Activated CD4-positive, alpha-beta T cell treated with anti-CD3 and anti-CD28 coated beads, Interleukin-10, Interleukin-2, amounts not matched to agents 100 ng/mL and 50 ng/mL, durations not matched to agents 16 hours and 8 hours (primary cell): ENCODE measurements at regions not wholly inside any gene's neighbourhood (a gene's known extent, or its start where the extent isn't known, plus 50 kb on each side); places are given as distances from the start of the nearest gene placed in this dataset.
"Not testable (repeated sequence)": the region's sequence is repeated elsewhere in the genome, so short reads cannot be mapped to it uniquely, and the experiment has no call there.

Experiments used
- DNase-seq: peaks from one replicate; pipeline ENCODE4 v3.0.0-alpha.2; 2020

GRCh38 chr2:105691947-105692390, 52.7 kb upstream of the NCK2 start:
- no peak for DNase-seq

GRCh38 chr2:105690566-105690965, 54.1 kb upstream of the NCK2 start:
- DNase-seq: no peak

- no peak for DNase-seq
Measured at GRCh38 chr2:105689484-105689883, 55.2 kb upstream of the NCK2 start.

- no peak for DNase-seq
Measured at GRCh38 chr2:105688946-105689345, 55.8 kb upstream of the NCK2 start.

GRCh38 chr2:105686588-105686987, 58.1 kb upstream of the NCK2 start:
- no peak for DNase-seq

GRCh38 chr2:105683011-105683492, 61.7 kb upstream of the NCK2 start:
- no peak for DNase-seq

GRCh38 chr2:105682401-105682800, 62.3 kb upstream of the NCK2 start:
- DNase-seq: no peak

- DNase-seq: no peak
Measured at GRCh38 chr2:105681927-105682326, 62.8 kb upstream of the NCK2 start.

- DNase-seq: no peak
Measured at GRCh38 chr2:105680357-105680756, 64.4 kb upstream of the NCK2 start.

- no peak for DNase-seq
Measured at GRCh38 chr2:105678346-105678745, 66.4 kb upstream of the NCK2 start.

GRCh38 chr2:105677901-105678300, 66.8 kb upstream of the NCK2 start:
- DNase-seq: no peak

GRCh38 chr2:105675841-105676240, 68.9 kb upstream of the NCK2 start:
- DNase-seq: no peak

GRCh38 chr2:105674859-105675541, 69.7 kb upstream of the NCK2 start:
- DNase-seq: peak; percentile 54

GRCh38 chr2:105674401-105674800, 70.3 kb upstream of the NCK2 start:
- no peak for DNase-seq

GRCh38 chr2:105671156-105671555, 73.6 kb upstream of the NCK2 start:
- no peak for DNase-seq

GRCh38 chr2:105669384-105669891, 75.3 kb upstream of the NCK2 start:
- no peak for DNase-seq

- DNase-seq: no peak
Measured at GRCh38 chr2:105665480-105665879, 79.2 kb upstream of the NCK2 start.

- no peak for DNase-seq
Measured at GRCh38 chr2:105660489-105660888, 84.2 kb upstream of the NCK2 start.

GRCh38 chr2:105655723-105656606, 88.7 kb upstream of the NCK2 start:
- not testable (repeated sequence) for DNase-seq

GRCh38 chr2:105655244-105655643, 89.5 kb upstream of the NCK2 start:
- DNase-seq: no peak

- DNase-seq: no peak
Measured at GRCh38 chr2:105654474-105655004, 90.2 kb upstream of the NCK2 start.

- DNase-seq: no peak
Measured at GRCh38 chr2:105653302-105653701, 91.4 kb upstream of the NCK2 start.

- DNase-seq: no peak
Measured at GRCh38 chr2:105652014-105652796, 92.5 kb upstream of the NCK2 start.
